Gastrocnemius medialis (tissue), 4 donors: ENCODE measurements at regions not wholly inside any gene's neighbourhood (a gene's known extent, or its start where the extent isn't known, plus 50 kb on each side); places are given as distances from the start of the nearest gene placed in this dataset.

ENCODE experiments used
- CTCF ChIP-seq, 5 experiments: fragments of 450-650 bp in 3 of 5; fragments of 200-600 bp in 2 of 5; sonication (generic) in 2 of 5; IDR thresholded peaks in 4 of 5; conservative IDR thresholded peaks in 1 of 5; 1 replicate in 4 of 5; 2 replicates in 1 of 5; pipeline ENCODE4 v1.5.1; 2016 to 2019; ENCODE audit warnings: antibody characterized with exemption in 5 of 5, mild to moderate bottlenecking in 3 of 5, moderate library complexity in 3 of 5
- POLR2A ChIP-seq, 2 donors: fragments of 450-650 bp; IDR thresholded peaks; one replicate each; pipeline ENCODE4 v1.6.1; 2017; ENCODE audit warnings: antibody characterized with exemption in 2 of 2, mild to moderate bottlenecking in 2 of 2, moderate library complexity in 2 of 2

- TF ChIP-seq POLR2A (IDR thresholded peaks at IDR 0.05) (no peak), CTCF (IDR thresholded peaks at IDR 0.05 in 4 of 5, conservative IDR thresholded peaks at IDR 0.05 in 1 of 5) (no peak)
These were observed 165.9 kb downstream of the PTBP2 start for GRCh38 chr1:96887501-96887900.
